NCI-H526 (cell line): ENCODE measurements at regions not wholly inside any gene's neighbourhood (a gene's known extent, or its start where the extent isn't known, plus 50 kb on each side); places are given as distances from the start of the nearest gene placed in this dataset.

Experiments
- DNase-seq, 2 experiments: peaks; one replicate each; lab custom pipeline; 2025; lab: John Stamatoyannopoulos, UW

- DNase-seq, result no peak
Observed at GRCh38 chr2:235141411-235142128, 189.8 kb downstream of the SH3BP4 start.

- peak in 1 of 2 experiments; percentile 56 for DNase-seq
Observed at GRCh38 chr2:235142601-235143000, 190.8 kb downstream of the SH3BP4 start.

GRCh38 chr2:235143789-235144188 lies 192.0 kb downstream of the SH3BP4 start:
- no peak for DNase-seq

GRCh38 chr2:235144291-235144690 lies 192.5 kb downstream of the SH3BP4 start:
- DNase-seq, result no peak

GRCh38 chr2:235146206-235146605 lies 194.4 kb downstream of the SH3BP4 start:
- DNase-seq, result no peak

- no peak for DNase-seq
Observed at GRCh38 chr2:235146871-235147565, 195.2 kb downstream of the SH3BP4 start.

- peak in 1 of 2 experiments; percentile 18 for DNase-seq
Observed at GRCh38 chr2:235148201-235149170, 196.7 kb downstream of the SH3BP4 start.

GRCh38 chr2:235149240-235149659 lies 197.4 kb downstream of the SH3BP4 start:
- DNase-seq, result no peak

- no peak for DNase-seq
Observed at GRCh38 chr2:235149736-235150135, 197.9 kb downstream of the SH3BP4 start.

- DNase-seq, result no peak
Observed at GRCh38 chr2:235151152-235151551, 199.3 kb downstream of the SH3BP4 start.

- no peak for DNase-seq
Observed at GRCh38 chr2:235155163-235155562, 203.3 kb downstream of the SH3BP4 start.

GRCh38 chr2:235156055-235156454 lies 204.2 kb downstream of the SH3BP4 start:
- no peak for DNase-seq

- no peak for DNase-seq
Observed at GRCh38 chr2:235157746-235158482, 206.1 kb downstream of the SH3BP4 start.

- DNase-seq, result no peak
Observed at GRCh38 chr2:235160281-235160810, 208.5 kb downstream of the SH3BP4 start.

GRCh38 chr2:235161565-235161964 lies 209.7 kb downstream of the SH3BP4 start:
- no peak for DNase-seq

- DNase-seq, result no peak
Observed at GRCh38 chr2:235162082-235162836, 210.4 kb downstream of the SH3BP4 start.

GRCh38 chr2:235162837-235163197 lies 211.0 kb downstream of the SH3BP4 start:
- no peak for DNase-seq

- no peak for DNase-seq
Observed at GRCh38 chr2:235165136-235165535, 213.3 kb downstream of the SH3BP4 start.

- DNase-seq, result no peak
Observed at GRCh38 chr2:235165631-235166030, 213.8 kb downstream of the SH3BP4 start.

- no peak for DNase-seq
Observed at GRCh38 chr2:235168174-235168979, 216.6 kb downstream of the SH3BP4 start.
